Neural cell (in vitro differentiated cells): ENCODE measurements at regions not wholly inside any gene's neighbourhood (a gene's known extent, or its start where the extent isn't known, plus 50 kb on each side); places are given as distances from the start of the nearest gene placed in this dataset.

ENCODE experiments used
- H2AFZ ChIP-seq: fragments of 200-600, 300-800 bp; sonication (generic), shearing (Covaris generic); 2 replicates; pipeline ENCODE4 v1.6.0; 2014; ENCODE audit warnings: low read depth, mild to moderate bottlenecking, antibody characterized with exemption, low read length, moderate library complexity
- H3F3A ChIP-seq: fragments of 200-600 bp; shearing (Covaris generic); 2 replicates; pipeline ENCODE4 v1.6.1; 2016; ENCODE audit warnings: mild to moderate bottlenecking, moderate library complexity, mixed read lengths, antibody characterized with exemption, low read length; ENCODE audit not compliant: insufficient read depth, poor library complexity, severe bottlenecking
- H3K27ac ChIP-seq: fragments of 200-600, 300-800 bp; sonication (generic), shearing (Covaris generic); 2 replicates; pipeline ENCODE4 v1.5.1; 2014; ENCODE audit warnings: mild to moderate bottlenecking, low read length, moderate library complexity
- H3K27me3 ChIP-seq: fragments of 300-800, 200-600 bp; sonication (generic), shearing (Covaris generic); 2 replicates; pipeline ENCODE4 v1.6.0; 2014; ENCODE audit warnings: mild to moderate bottlenecking, low read depth, low read length, moderate library complexity; ENCODE audit not compliant: insufficient read depth
- H3K36me3 ChIP-seq: fragments of 300-800, 200-600 bp; sonication (generic), shearing (Covaris generic); 2 replicates; pipeline ENCODE4 v1.5.1; 2014; ENCODE audit warnings: mild to moderate bottlenecking, antibody characterized with exemption, low read length, moderate library complexity; ENCODE audit not compliant: insufficient read depth
- H3K4me2 ChIP-seq: fragments of 300-800, 200-600 bp; sonication (generic), shearing (Covaris generic); 2 replicates; pipeline ENCODE4 v1.6.0; 2014; ENCODE audit warnings: mild to moderate bottlenecking, low read length
- H3K4me3 ChIP-seq: fragments of 300-800, 200-600 bp; sonication (generic), shearing (Covaris generic); 2 replicates; pipeline ENCODE4 v1.5.1; 2014; ENCODE audit warnings: mild to moderate bottlenecking, low read length, moderate library complexity
- H3K79me2 ChIP-seq: fragments of 200-600 bp; shearing (Covaris generic); replicated peaks from 2 replicates; pipeline ENCODE4 v1.6.0; 2014; ENCODE audit warnings: mild to moderate bottlenecking, low read length, moderate library complexity; ENCODE audit not compliant: insufficient read depth
- H3K9ac ChIP-seq: fragments of 300-800, 200-600 bp; sonication (generic), shearing (Covaris generic); 2 replicates; pipeline ENCODE4 v1.6.1; 2016; ENCODE audit warnings: mild to moderate bottlenecking, low read length, mixed read lengths
- H3K9me2 ChIP-seq: fragments of 200-600 bp; shearing (Covaris generic); 2 replicates; pipeline ENCODE4 v1.6.1; 2016; ENCODE audit warnings: mild to moderate bottlenecking, low read length, mixed read lengths; ENCODE audit not compliant: insufficient read depth
- H3K9me3 ChIP-seq: fragments of 200-600, 300-800 bp; sonication (generic), shearing (Covaris generic); 2 replicates; pipeline ENCODE4 v1.6.1; 2016; ENCODE audit warnings: mild to moderate bottlenecking, mixed run types, low read length, moderate library complexity, mixed read lengths
- H4K20me1 ChIP-seq: fragments of 200-600 bp; shearing (Covaris generic); 2 replicates; pipeline ENCODE4 v1.6.1; 2016; ENCODE audit warnings: mild to moderate bottlenecking, mixed run types; ENCODE audit not compliant: insufficient read depth
- CTCF ChIP-seq: fragments of 450-650 bp; IDR thresholded peaks from 2 replicates; pipeline ENCODE4 v1.5.1; 2014; ENCODE audit warnings: antibody characterized with exemption, mild to moderate bottlenecking, moderate library complexity; ENCODE audit not compliant: poor library complexity, severe bottlenecking
- EP300 ChIP-seq: fragments of 450-650 bp; conservative IDR thresholded peaks from 2 replicates; pipeline ENCODE4 v1.6.1; 2014; ENCODE audit warnings: antibody characterized with exemption, mild to moderate bottlenecking, moderate library complexity; ENCODE audit not compliant: poor library complexity, severe bottlenecking
- EZH2 ChIP-seq: fragments of 200-600, 300-800 bp; shearing (Covaris generic), sonication (generic); IDR thresholded peaks from 2 replicates; pipeline ENCODE4 v1.6.1; 2014; ENCODE audit warnings: antibody characterized with exemption, low read length, borderline replicate concordance, mild to moderate bottlenecking; ENCODE audit not compliant: insufficient read depth, poor library complexity, severe bottlenecking
- MXI1 ChIP-seq: fragments of 450-650 bp; conservative IDR thresholded peaks from 2 replicates; pipeline ENCODE4 v1.6.1; 2014; ENCODE audit warnings: antibody characterized with exemption, mild to moderate bottlenecking; ENCODE audit not compliant: poor library complexity, severe bottlenecking
- POLR2AphosphoS5 ChIP-seq: IDR thresholded peaks from 2 replicates; pipeline ENCODE4 v1.6.1; 2012
- RAD21 ChIP-seq: fragments of 450-650 bp; conservative IDR thresholded peaks from 2 replicates; pipeline ENCODE4 v1.6.1; 2014; ENCODE audit warnings: antibody characterized with exemption, mild to moderate bottlenecking, moderate library complexity
- REST ChIP-seq: IDR thresholded peaks from 2 replicates; pipeline ENCODE4 v1.6.1; 2012; ENCODE audit warnings: borderline replicate concordance
- SMC3 ChIP-seq: fragments of 450-650 bp; conservative IDR thresholded peaks from 2 replicates; pipeline ENCODE4 v1.6.1; 2014; ENCODE audit warnings: antibody characterized with exemption, mild to moderate bottlenecking, moderate library complexity; ENCODE audit not compliant: poor library complexity
- TAF1 ChIP-seq: IDR thresholded peaks from 2 replicates; pipeline ENCODE4 v1.6.1; 2012; ENCODE audit warnings: low read depth

DNA sequence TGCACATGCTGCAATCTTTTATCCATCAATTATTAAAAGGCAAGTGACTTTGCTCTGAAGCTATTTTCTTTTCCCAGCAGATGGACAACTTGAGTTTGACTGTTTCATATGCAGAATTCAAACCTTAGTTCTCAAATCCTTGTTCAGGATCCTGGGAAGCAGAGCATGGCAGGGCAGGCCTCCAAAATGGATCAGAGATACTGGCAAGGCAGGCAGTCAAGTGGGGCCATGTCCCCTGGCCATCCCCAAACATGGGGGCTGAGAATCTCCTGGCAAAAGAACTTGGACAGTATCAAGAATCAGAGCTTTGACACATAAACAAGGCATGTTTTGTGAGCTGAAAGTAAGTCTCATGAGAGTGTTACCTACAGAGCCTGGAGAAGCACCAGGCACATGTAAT lies 122.9 kb upstream of the CTNNB1 start:
- no peak overlapping the region for H3K4me2 ChIP-seq
- H3K36me3 ChIP-seq, result no peaks in the 10 kb centered on the region
- no peak overlapping the region for H3K27ac ChIP-seq
- H3K9me2 ChIP-seq, result no peaks in the 10 kb centered on the region
- no peaks in the 10 kb centered on the region for H3F3A ChIP-seq
- no peak overlapping the region for H3K9ac ChIP-seq
- H3K9me3 ChIP-seq, result no peaks in the 10 kb centered on the region
- no peaks in the 10 kb centered on the region for H3K79me2 ChIP-seq
- TF ChIP-seq CTCF (no peak), EP300 (no peak), TAF1 (no peak), RAD21 (no peak), REST (no peak), EZH2 (no peak)
- no peak overlapping the region for H3K4me3 ChIP-seq
- no peaks in the 10 kb centered on the region for H4K20me1 ChIP-seq
- H2AFZ ChIP-seq, result no peak overlapping the region
- H3K27me3 ChIP-seq, result no peaks in the 10 kb centered on the region

GRCh38 chr3:41080141-41080540 lies 119.2 kb upstream of the CTNNB1 start:
- no peaks in the 10 kb centered on the region for H3K27me3 ChIP-seq
- H3K9ac ChIP-seq, result no peak overlapping the region
- no peak overlapping the region for H3K27ac ChIP-seq
- no peak overlapping the region for H2AFZ ChIP-seq
- no peaks in the 10 kb centered on the region for H3F3A ChIP-seq
- H3K36me3 ChIP-seq, result no peaks in the 10 kb centered on the region
- no peak overlapping the region for H3K4me3 ChIP-seq
- H3K9me2 ChIP-seq, result no peaks in the 10 kb centered on the region
- no peak overlapping the region for H3K4me2 ChIP-seq
- TF ChIP-seq EP300 (no peak), SMC3 (no peak), TAF1 (no peak), RAD21 (no peak), EZH2 (no peak), REST (no peak), MXI1 (no peak), CTCF (no peak), POLR2AphosphoS5 (no peak)
- no peaks in the 10 kb centered on the region for H3K79me2 ChIP-seq
- H3K9me3 ChIP-seq, result no peaks in the 10 kb centered on the region
- no peaks in the 10 kb centered on the region for H4K20me1 ChIP-seq
